SH-SY5Y (cell line): ENCODE measurements at regions not wholly inside any gene's neighbourhood (a gene's known extent, or its start where the extent isn't known, plus 50 kb on each side); places are given as distances from the start of the nearest gene placed in this dataset.

Experiments used
- GATA2 ChIP-seq: IDR thresholded peaks from 2 replicates; pipeline ENCODE4 v1.6.1; 2011; ENCODE audit warnings: mild to moderate bottlenecking, low read depth, low read length
- GATA3 ChIP-seq: IDR thresholded peaks from 2 replicates; pipeline ENCODE4 v1.6.1; 2011; ENCODE audit warnings: low read depth, mild to moderate bottlenecking, low read length, moderate library complexity

DNA sequence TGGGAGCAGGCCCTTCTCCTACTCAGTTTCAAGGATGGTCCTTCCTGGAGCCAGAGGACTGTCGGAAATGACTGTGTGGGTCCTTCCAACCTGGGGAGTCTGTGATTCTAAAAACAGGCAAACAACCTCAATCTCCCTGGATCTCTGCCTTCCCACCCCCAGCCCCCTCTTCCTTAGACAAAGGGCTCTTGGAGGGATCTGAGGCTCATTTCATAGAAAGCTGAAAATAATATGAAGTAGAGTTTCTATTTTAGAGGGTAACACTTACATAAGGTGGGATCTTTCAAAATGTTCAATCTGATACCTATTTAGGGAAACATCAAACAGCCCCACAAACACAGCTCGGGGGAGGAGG lies 69.4 kb downstream of the RHOB start:
- no peak for TF ChIP-seq GATA3
- no peak for TF ChIP-seq GATA2
